MV-4-11 (cell line): ENCODE measurements at regions not wholly inside any gene's neighbourhood (a gene's known extent, or its start where the extent isn't known, plus 50 kb on each side); places are given as distances from the start of the nearest gene placed in this dataset.

Source experiments
- DNase-seq: peaks from one replicate; lab custom pipeline; 2025; lab: John Stamatoyannopoulos, UW

DNA sequence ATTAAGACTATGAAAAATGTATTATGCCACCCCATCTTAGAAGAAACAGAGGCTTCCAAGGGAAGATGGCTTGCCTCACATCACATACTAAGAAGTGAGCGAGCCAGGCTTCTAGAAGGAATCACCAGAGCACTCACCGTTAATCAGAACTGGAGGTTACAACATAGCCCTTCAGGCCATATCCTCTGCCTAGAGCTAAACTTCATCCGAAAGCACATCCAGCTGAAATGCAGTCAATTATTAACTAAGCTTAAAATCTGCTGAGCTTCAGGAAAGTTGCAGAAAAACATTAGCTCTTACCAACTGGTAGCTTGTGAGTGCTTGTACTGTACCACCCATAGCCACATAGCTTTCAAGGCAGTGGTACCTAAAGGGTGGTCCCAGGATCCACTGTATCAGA, 483.2 kb downstream of the TBL1XR1 start:
- no peak for DNase-seq

DNA sequence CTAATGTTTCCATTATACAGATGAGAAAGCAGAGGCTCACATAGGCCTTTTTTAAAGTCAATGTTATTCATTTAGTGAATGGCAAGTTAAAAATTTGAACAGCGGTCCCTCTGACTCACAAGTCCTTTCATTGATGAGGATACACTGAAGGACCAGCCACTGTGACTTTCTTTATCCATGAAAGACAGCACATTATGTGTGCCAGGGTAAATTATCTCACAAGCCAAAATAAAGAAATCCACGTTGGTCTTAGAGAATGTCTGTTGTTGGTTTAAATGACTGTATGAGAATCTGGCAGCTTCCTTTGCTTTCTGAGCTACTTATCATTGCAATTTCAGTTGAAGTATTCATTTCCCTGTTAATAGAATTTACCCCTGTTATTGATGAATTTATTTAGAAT, 485.1 kb downstream of the TBL1XR1 start:
- no peak for DNase-seq

DNA sequence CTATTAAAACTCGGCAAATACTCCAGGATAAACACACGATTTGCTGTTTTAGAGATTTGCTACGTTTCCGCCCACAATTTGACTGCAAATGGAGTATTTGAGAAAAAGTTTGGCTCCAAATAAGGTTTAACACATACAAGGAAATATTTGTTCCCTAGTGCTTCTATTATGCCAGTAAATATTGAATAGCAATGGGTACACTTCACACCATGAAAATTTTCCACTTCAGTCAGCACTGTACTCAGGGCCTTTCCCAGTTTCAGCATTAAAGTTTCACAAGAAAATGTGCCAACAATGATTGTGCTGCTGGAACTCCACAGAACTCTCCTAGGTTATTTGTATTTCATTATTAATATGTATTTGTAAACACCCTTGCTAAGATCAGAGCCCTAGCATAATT, 498.0 kb downstream of the TBL1XR1 start:
- DNase-seq, result no peak

DNA sequence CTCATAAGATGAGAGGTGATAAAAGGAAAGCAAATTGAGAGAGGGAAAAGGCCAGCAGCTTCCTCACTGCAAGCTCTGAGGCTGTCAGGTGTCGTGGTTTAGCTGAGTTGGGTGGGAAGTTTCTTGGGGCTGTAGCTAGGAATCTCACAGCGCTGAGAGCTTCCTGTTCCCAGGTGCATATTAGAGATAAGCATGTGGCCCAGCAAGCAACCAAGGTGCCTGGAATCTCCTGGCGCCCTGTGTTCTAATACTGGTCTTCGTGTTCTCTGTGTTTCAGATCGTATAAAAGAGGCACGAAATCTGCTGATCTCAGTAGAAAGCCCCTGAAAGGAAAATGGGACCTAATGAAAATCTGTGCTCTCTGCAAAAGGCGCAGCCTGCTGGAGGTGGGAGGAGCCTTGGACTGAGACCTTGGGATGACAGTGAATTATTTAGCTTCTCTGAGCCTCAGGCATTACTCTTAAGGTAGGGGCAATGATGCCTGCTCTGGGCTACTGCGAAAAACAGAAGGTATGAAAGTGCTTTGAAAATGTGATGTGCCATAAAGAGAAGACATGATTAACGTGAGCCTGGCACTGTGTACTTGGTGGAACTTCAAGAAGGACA, 499.9 kb downstream of the TBL1XR1 start:
- DNase-seq, result no peak

DNA sequence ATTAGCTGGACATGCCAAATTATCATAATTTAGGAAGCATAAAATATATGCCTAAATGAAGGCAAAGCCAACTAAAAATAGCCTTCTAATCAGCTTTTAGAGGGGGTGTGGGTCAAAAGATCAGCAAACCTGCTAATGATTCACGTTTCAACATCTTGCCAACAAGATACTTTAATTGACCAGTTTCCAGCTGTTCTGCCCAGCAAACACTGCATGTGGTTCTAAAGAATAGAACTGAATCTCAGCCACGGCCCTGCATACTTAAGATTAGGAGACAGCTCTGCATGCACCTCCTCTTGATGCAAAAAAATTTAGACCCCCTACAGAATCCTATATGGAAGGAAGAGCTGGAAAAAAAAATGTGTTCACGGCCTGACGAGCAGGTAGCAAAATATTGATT, 500.5 kb downstream of the TBL1XR1 start:
- DNase-seq, result no peak

DNA sequence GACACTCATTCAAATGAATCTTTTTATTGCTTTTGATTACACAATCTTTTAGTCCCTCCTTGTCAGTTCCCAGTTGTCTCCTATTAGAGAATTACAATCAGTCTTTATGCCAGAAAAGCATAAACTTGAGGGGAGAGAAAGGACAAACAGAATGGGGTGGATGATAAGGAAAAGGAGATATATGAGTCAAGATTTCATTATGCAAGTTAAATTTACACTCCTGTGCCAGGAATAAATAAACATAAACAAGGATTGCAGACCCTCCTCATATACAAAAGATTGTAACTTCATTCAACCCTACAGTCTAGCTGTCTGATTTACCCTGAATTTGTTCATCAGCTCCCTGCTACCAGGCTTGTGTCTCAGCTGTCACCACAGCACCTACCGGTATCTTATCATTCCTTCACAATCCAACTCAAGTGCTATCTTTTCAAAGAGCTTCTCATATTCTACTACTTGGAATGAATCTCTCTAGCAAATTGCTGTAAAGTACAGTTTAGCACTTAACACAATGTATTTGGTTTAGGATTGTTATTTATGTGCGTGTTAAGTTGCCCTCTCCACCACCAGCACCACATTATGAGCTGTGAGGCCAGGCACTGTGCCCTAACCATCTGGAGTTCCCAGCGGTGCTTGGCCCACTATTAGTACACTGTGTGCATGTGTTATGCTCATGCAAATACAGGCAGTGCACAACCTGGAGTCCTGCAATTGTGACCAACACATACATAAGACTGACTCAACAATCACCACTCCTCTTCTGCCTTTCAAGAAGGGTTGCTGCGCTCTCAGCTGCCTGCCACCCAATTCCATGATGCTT, 504.1 kb downstream of the TBL1XR1 start:
- no peak for DNase-seq

DNA sequence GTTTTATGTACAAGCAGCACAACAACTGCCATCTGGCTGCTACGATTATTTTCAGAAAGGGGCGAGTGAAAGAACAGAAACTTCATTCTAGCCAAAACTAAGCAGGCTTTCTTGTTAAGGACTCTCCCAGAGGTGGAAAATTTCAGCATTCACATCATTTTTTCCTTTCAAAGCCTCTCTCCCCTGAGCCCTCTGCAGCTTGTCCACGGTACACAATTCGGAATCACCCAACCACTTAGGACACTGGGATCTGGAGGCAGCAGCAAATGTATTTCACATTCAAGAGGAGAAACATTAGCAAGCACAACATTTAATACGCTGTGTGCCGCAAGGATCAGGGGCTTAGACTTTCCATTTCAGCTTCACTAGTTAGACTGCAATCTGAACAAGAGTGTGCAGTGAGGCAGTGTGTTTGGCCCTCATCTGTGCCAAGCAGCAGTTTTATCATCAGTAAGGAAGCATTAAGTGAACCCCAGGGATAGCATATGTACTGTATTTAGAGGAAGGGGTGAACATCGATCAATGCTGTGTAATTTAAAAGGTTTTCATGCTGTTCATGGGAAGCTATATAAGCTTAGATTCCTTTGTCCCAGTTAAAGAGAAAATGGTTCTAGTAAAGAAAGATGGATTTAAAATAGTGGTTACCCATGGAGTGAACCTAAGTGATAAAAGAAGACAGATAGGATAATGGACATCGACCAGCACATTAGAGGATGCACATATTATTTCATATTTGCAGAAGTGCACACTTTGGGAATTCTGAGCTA, 504.9 kb downstream of the TBL1XR1 start:
- DNase-seq, result no peak

DNA sequence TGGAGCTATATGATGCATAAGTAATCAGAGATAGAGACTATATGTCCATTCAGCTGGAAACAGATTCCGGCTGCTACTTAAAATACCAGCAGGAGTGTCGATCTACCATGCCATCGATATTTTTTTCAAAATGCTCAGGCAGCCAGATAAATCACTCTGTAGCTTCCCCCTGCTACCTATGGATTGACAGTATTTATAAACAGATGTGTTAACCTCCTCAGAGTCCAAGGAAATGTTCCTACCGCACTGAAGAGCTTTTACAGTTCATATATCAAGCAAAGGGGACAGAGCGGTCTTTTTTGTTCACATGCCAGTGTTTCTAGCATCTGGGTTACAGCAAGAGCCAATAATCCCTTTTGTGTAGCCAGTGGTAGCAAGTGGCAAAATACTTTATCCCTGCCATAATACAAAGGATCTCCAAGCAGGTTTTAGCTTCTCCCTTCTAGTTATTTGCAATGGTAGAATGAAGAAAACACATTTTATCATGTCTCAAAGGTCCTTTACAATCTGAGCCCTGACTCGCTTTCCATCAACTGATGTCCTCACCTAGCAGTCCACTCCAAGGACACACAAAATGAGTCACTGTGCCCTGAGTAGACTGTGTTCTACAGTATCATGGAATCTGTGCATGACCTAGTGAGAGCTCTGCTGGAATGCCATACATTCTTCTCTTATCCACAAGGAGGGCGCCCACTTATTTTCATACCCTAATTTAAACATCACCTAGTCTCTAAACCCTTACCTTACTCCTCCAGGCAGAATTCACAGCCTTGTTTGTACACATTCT, 507.0 kb downstream of the TBL1XR1 start:
- no peak for DNase-seq

DNA sequence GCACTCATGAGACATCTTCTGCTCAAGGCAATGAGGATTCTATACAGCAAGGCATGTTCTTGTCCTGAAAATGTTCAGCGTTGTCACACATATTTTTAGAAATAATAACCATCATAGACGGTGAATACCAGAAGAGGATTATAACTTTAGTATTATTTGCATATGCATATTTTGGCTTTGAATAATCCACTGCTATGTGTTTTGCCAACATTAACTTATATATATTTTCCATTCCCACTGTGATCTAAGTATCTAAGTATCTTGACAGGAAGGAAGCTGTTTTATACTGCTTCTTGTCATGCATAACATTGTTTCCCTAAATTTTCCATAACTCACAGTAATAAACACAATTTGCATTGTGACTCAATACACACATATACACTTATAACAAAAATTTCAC, 509.5 kb downstream of the TBL1XR1 start:
- no peak for DNase-seq

DNA sequence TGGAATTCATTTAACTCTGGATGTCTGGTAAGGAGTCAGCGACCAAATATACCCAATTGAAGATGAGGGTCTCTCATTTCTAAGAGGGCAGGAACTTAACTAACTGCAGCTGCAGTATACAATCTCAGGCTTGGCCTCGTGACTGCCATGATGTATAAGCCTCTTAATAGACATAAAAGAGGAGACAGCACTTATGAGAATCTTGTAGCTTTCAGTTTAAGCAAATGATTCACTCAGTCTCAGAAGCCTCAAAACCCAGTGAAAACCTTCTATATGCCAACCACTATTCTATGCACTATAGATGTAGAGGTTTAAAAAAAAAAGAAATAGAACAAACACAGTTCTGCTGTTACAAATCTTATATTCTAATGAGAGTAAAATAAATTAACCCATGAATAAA, 513.9 kb downstream of the TBL1XR1 start:
- no peak for DNase-seq

DNA sequence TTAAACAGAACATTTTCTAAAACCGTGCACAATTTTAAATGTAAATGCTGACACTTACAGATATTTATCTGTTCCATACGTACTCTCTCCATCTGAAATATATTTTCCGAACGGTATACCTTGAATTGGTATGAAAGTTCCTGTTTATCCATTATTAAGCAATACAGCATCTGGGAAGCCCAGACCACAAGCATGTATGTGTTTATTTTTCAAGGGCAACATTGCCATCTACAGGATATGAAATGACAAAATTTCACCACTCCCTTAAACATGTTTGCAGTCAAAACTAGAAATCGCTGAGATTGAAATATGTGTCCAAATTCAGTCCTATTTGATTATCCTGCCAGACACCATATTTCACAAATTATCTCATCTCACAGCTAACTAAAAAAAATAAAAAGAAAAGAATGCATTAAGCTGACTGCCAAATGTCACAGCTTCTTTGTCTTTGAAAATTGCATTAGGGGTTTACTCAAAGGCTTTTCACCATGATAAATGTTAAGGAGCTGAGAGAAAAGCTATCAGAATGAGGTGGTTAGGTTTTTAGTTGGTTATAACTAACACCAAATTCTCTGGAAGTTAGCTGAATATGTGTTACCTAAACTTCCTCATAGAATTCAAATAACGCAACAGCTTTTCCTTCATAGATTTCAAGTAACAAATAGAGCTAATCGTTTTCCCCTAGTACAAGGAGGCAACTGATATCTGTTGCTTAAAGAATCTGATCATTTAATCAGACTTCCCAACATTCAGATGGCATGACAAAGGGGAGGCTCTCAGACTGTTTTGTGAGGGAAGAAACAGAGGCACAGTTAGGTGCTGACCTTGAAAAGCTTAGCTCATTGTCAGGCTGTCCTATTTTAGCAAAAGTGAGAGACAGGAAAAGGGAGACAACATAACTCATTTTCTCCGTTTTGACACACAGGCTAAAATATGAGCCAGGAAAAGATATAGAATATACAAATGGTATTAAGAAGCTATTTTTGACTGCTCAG, 533.1 kb downstream of the TBL1XR1 start:
- DNase-seq, result peak; percentile 34

DNA sequence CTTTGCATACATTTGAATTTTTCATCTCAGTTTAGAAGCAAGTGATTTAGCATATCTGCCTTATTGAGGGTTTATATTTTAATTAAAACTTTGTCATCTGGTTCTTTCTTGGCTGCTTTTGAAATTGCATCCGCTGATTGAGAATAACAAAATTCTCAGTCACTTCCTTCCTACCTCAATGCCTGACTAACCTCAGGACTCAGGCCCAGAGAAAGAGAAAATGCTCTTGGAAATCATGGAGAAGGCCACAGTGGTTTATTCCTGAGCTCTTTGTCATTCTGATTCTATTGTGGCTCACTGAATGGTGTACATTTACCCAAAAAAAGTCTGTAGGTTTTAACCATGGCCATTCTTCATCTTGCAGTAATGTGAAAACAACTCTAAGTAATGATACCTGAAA, 533.9 kb downstream of the TBL1XR1 start:
- no peak for DNase-seq

DNA sequence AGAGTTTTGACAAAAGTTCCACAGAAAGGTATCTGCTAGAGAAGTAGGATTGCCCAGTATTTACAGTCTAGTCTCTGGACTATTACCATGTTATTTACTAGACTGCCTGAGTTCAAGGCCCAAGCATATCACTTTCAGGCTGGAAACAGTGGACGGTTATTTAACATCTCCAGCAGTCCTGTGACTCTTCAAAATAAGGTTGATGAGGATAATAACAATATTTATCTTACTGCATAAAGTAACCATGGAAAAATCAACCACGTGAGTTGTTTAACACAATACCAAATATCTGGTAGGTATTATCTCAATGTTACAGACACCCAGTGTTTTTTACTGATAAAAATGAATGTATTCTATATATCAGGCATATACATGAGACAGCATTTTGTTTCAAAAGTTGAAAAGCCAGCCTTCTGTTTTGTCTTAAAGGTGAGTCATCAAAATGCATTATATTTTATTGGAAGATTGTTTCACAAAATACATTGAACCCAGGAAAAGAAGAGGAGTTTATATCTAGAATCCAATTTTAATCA, 535.8 kb downstream of the TBL1XR1 start:
- no peak for DNase-seq

DNA sequence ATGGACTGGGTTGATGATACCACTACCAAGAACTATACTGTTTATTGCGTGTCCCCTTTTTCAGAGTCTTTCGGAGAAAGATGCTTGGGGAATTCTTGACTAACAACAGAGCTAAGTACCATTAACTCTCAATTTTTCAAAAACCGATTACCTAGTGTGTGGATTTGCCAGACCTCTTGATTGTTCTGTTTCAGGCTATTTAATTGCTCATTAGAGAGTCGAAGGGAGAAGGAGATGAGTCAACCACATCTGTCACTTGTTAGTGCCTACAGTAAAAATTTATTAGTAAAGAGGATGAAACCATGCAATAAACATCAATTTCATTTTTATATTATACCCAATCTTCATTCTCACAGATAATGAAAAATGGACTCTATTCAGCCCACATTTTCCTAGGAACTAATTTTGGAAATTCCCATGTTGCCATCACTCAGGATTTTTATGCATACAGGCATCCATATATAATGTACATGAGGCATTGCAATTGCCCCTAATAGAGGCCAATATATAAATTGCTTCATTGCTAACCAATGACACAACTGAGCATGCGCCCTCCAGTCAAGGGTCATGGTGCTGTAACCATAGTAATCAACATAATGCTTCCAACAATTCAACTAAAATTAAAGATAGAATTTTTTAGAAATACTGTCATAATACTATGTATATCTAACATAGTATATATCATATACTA, 541.7 kb downstream of the TBL1XR1 start:
- no peak for DNase-seq

DNA sequence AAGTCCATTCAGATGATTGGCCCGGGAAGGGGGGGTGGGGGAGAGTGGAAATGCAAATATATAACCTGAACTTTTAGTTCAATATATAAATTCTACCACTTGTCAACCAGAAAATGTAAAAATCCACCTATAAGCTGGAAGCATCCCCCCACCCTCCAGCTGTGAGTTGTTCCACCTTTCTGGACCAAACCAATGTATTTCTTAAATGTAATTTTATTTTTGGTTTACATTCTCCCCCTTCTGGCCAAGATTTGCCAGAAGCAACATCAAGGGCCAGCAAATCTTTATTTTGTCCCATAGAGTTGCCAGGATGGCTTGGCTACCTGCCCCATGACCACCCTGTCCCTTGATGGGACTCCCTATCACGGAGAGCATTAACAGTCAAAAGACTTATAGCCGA, 545.7 kb downstream of the TBL1XR1 start:
- DNase-seq, result no peak

DNA sequence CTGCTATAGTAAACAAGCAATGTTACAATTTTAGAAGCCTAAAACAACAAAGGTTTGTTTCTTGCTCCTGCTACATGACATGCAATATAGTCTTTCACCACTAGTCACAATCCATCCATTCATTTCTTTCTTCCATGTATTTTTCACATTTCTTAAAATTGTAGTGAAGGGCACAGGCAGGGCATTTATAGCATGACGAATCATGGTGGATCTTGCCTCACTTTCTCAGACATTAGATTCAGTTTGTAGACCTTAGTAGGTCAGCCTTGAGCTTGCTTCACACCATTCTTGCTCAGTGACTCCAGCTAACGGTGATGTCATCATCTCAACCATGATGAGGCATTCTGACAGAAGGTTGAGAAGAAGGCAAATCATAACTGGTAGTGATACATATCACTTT, 546.8 kb downstream of the TBL1XR1 start:
- DNase-seq, result no peak

DNA sequence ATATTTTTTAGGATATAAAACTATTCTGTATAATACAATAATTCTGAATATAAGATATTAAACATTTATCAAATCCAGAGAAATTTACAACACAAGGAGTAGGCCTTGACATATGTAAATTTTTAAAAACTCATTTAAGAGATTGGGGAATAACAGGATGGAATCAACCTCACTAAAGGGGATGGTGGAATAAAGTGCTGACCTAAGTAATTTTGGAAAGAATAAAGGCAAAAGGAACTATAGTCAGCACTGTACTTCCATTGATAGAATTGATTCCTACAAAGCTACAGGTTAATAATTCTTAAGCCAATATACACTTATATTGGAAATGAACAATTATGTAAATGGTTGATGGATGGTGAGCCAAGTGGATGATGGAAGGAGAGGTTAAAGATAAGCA, 549.3 kb downstream of the TBL1XR1 start:
- no peak for DNase-seq

DNA sequence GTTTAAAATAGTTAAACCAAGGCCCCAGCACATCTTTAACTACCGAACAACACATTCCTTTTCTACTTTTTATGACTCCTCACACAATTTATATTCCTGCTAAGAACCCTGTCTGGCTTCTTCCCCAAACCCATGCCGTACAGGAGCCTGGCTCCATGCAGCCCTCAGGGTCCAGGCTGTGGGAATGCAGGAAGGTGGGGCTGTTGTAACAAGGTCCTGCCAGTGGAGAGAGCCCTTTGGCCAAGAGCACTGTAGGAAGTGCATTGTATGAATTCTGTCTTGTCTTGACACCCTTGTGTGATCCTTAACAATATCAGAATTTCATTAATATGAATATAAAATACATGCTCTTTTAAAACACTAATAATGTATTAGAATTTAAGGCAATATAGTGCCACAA, 563.8 kb downstream of the TBL1XR1 start:
- no peak for DNase-seq

DNA sequence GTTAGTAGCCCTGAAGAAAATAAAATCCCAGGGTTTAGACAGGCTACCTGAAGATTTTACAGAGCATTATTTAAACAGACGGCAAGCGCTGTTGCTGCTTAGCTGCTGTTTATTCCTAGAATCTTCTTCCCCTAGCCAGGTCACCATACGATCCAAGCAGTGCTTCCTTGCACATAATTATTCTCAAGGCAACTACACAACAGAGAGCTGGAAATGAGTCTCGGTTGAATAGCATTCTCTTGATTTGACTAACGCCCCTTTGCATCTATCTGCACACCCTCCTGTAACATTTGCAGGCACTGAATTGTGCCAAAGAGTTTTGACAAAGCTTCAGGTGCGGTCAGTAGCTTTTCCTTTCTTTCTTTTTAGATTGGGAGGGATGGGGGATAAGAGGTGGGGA, 564.4 kb downstream of the TBL1XR1 start:
- DNase-seq, result no peak

DNA sequence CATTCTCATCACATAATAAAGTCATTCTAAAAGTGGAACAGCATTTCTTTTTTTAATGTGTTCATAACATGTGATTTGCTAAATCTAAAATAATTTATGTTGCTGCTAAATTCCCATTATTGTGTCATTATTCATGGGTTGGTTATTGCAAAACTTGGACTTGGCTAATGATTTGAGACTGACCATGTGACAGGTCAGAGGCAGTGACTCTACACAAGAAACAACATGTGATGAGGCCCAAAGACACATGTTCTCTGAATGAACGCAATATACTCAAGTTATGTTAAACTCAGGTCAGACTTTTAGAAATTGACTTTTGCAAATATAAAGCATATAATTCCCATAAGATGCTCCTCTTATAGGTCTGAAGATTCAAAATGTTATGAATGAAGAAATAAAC, 566.1 kb downstream of the TBL1XR1 start:
- no peak for DNase-seq
